ENCODE measurements at regions not wholly inside any gene's neighbourhood (a gene's known extent, or its start where the extent isn't known, plus 50 kb on each side); places are given as distances from the start of the nearest gene placed in this dataset.
"Not testable (repeated sequence)": the region's sequence is repeated elsewhere in the genome, so short reads cannot be mapped to it uniquely, and the experiment has no call there.

- DNase-seq (ENCODE audit: low read depth in 4 of 4, low spot score in 3 of 4) = peak in 1 of 4 donors; percentile 62
These were observed 115.6 kb upstream of the CDH5 start for GRCh38 chr16:66250686-66251431.

- no peak for DNase-seq (ENCODE audit: low read depth in 4 of 4, low spot score in 3 of 4)
These were observed 118.7 kb upstream of the CDH5 start for GRCh38 chr16:66247516-66248481.

GRCh38 chr16:66245868-66246267, 120.6 kb upstream of the CDH5 start:
- no peak for DNase-seq (ENCODE audit: low read depth in 4 of 4, low spot score in 3 of 4)

- no peak for DNase-seq (ENCODE audit: low read depth in 4 of 4, low spot score in 3 of 4)
These were observed 121.4 kb upstream of the CDH5 start for GRCh38 chr16:66245072-66245471.

GRCh38 chr16:66242672-66243071, 123.8 kb upstream of the CDH5 start:
- no peak for DNase-seq (ENCODE audit: low read depth in 4 of 4, low spot score in 3 of 4)

GRCh38 chr16:66242206-66242605, 124.3 kb upstream of the CDH5 start:
- DNase-seq (ENCODE audit: low read depth in 4 of 4, low spot score in 3 of 4) = not testable (repeated sequence)

- no peak for DNase-seq (ENCODE audit: low read depth in 4 of 4, low spot score in 3 of 4)
These were observed 125.7 kb upstream of the CDH5 start for GRCh38 chr16:66240631-66241395.

- DNase-seq (ENCODE audit: low read depth in 4 of 4, low spot score in 3 of 4) = no peak
These were observed 126.4 kb upstream of the CDH5 start for GRCh38 chr16:66240088-66240487.

GRCh38 chr16:66238696-66239095, 127.8 kb upstream of the CDH5 start:
- DNase-seq (ENCODE audit: low read depth in 4 of 4, low spot score in 3 of 4) = no peak

- no peak for DNase-seq (ENCODE audit: low read depth in 4 of 4, low spot score in 3 of 4)
These were observed 130.2 kb upstream of the CDH5 start for GRCh38 chr16:66236301-66236700.

GRCh38 chr16:66231452-66232160, 134.9 kb upstream of the CDH5 start:
- no peak for DNase-seq (ENCODE audit: low read depth in 4 of 4, low spot score in 3 of 4)

GRCh38 chr16:66229651-66230050, 136.8 kb upstream of the CDH5 start:
- DNase-seq (ENCODE audit: low read depth in 4 of 4, low spot score in 3 of 4) = no peak

- peak in 2 of 4 donors; percentile 46 to 55 for DNase-seq (ENCODE audit: low read depth in 4 of 4, low spot score in 3 of 4)
These were observed 137.7 kb upstream of the CDH5 start for GRCh38 chr16:66228792-66229191.

GRCh38 chr16:66227766-66228530, 138.5 kb upstream of the CDH5 start:
- DNase-seq (ENCODE audit: low read depth in 4 of 4, low spot score in 3 of 4) = no peak

GRCh38 chr16:66226762-66227161, 139.7 kb upstream of the CDH5 start:
- DNase-seq (ENCODE audit: low read depth in 4 of 4, low spot score in 3 of 4) = no peak

GRCh38 chr16:66225696-66226095, 140.8 kb upstream of the CDH5 start:
- no peak for DNase-seq (ENCODE audit: low read depth in 4 of 4, low spot score in 3 of 4)

GRCh38 chr16:66224626-66225025, 141.9 kb upstream of the CDH5 start:
- no peak for DNase-seq (ENCODE audit: low read depth in 4 of 4, low spot score in 3 of 4)

- DNase-seq (ENCODE audit: low read depth in 4 of 4, low spot score in 3 of 4) = no peak
These were observed 142.3 kb upstream of the CDH5 start for GRCh38 chr16:66224186-66224585.

- DNase-seq (ENCODE audit: low read depth in 4 of 4, low spot score in 3 of 4) = no peak
These were observed 143.2 kb upstream of the CDH5 start for GRCh38 chr16:66223176-66223780.
